ENCODE measurements at regions not wholly inside any gene's neighbourhood (a gene's known extent, or its start where the extent isn't known, plus 50 kb on each side); places are given as distances from the start of the nearest gene placed in this dataset.

DNA sequence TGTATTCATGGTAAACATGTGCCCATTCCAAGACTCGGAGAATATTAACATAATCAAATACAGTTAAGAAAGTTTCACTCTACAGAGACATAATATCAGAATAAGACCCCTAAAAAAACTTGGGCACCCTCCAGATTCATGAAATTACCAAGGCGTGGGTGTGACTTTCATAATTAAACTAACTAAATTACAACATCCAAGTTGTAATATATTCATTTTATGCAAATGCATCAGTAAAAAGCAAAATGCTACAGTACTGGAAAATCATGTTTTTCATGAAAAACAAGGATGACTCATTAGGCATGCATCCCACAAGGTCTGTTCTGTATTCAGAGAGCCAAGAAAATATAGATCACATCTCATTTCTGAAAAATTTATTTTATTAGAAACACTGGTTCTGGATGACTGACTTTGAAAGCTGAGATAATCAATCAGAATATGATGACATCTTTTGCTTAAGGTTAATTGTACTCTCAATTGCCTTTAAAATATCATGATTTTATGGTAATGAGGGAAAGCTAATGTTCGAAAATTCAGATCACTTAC lies 248.8 kb upstream of the SMIM30 start:
- TF ChIP-seq, protein P1, sequence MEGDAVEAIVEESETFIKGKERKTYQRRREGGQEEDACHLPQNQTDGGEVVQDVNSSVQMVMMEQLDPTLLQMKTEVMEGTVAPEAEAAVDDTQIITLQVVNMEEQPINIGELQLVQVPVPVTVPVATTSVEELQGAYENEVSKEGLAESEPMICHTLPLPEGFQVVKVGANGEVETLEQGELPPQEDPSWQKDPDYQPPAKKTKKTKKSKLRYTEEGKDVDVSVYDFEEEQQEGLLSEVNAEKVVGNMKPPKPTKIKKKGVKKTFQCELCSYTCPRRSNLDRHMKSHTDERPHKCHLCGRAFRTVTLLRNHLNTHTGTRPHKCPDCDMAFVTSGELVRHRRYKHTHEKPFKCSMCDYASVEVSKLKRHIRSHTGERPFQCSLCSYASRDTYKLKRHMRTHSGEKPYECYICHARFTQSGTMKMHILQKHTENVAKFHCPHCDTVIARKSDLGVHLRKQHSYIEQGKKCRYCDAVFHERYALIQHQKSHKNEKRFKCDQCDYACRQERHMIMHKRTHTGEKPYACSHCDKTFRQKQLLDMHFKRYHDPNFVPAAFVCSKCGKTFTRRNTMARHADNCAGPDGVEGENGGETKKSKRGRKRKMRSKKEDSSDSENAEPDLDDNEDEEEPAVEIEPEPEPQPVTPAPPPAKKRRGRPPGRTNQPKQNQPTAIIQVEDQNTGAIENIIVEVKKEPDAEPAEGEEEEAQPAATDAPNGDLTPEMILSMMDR (IDR thresholded peaks at IDR 0.05) = no peak
- no peak for TF ChIP-seq POLR2AphosphoS5 (IDR thresholded peaks at IDR 0.05; ENCODE audit: insufficient read depth in 1 of 2, low read depth in 1 of 2)
